Endothelial cell of umbilical vein (primary cell): ENCODE measurements at regions not wholly inside any gene's neighbourhood (a gene's known extent, or its start where the extent isn't known, plus 50 kb on each side); places are given as distances from the start of the nearest gene placed in this dataset.

ENCODE experiments used
- BruUV-seq: library from RNA; stranded (reverse); fragments of 400-500 nt; replicated peaks from 2 replicates; lab custom pipeline; 2021; lab: Mats Ljungman, UMichigan
- CTCF ChIA-PET: fragments of 300-600, 350-600 bp; sonication (Branson Sonifier 250); formaldehyde crosslinking; loops from one replicate; lab custom pipeline; 2021; ENCODE audit warnings: antibody characterized with exemption, inconsistent platforms; lab: Charles Lee
- POLR2A ChIA-PET: fragments of 300-600, 350-600 bp; sonication (Branson Sonifier 250); formaldehyde crosslinking; loops from one replicate; lab custom pipeline; 2021; ENCODE audit warnings: antibody characterized with exemption, inconsistent platforms; lab: Charles Lee
- DNase-seq: peaks from one replicate; pipeline ENCODE4 v3.0.0-alpha.2; 2011; ENCODE audit warnings: low read depth, low spot score
- FAIRE-seq: peaks from 2 replicates; lab custom pipeline; 2011; peaks lifted over from hg19 to GRCh38; lab: Jason Lieb, UNC
- H2AFZ ChIP-seq: 2 replicates; pipeline ENCODE4 v1.6.0; 2012; ENCODE audit warnings: low read depth, low read length, control low read depth, inconsistent platforms
- H3K27ac ChIP-seq: 2 replicates; pipeline ENCODE4 v1.5.1; 2011; ENCODE audit warnings: low read depth, mild to moderate bottlenecking, control low read depth, low read length, moderate library complexity; ENCODE audit not compliant: insufficient read depth
- H3K27me3 ChIP-seq, 2 experiments: 2 replicates each; pipeline versions ENCODE4 v1.6.0 to v1.6.1; 2011; ENCODE audit warnings: low read length in 2 of 2, mixed read lengths in 1 of 2; ENCODE audit not compliant: control insufficient read depth in 2 of 2, insufficient read depth in 2 of 2
- H3K36me3 ChIP-seq, 2 experiments: 2 replicates in 1 of 2; 3 replicates in 1 of 2; pipeline ENCODE4 v1.5.1; 2011; ENCODE audit warnings: low read length in 2 of 2, mild to moderate bottlenecking in 1 of 2, moderate library complexity in 1 of 2; ENCODE audit not compliant: control insufficient read depth in 2 of 2, insufficient read depth in 2 of 2; ENCODE audit errors: extremely low read depth in 1 of 2
- H3K4me1 ChIP-seq: 3 replicates; pipeline ENCODE4 v1.5.1; 2011; ENCODE audit warnings: mild to moderate bottlenecking, low read length; ENCODE audit not compliant: control insufficient read depth, insufficient read depth; ENCODE audit errors: extremely low read depth
- H3K4me2 ChIP-seq: 2 replicates; pipeline ENCODE4 v1.6.1; 2011; ENCODE audit warnings: low read length, control low read depth, mixed read lengths; ENCODE audit not compliant: insufficient read depth
- H3K4me3 ChIP-seq, 3 experiments: fragments of 200-600 bp in 1 of 3; sonication (generic), shearing (Covaris generic) in 1 of 3; replicated peaks in 1 of 3; 2 replicates each; pipeline ENCODE4 v1.5.1; 2011 to 2016; ENCODE audit warnings: control low read depth in 3 of 3, low read length in 3 of 3, mild to moderate bottlenecking in 2 of 3, inconsistent platforms in 1 of 3, low read depth in 1 of 3, moderate library complexity in 1 of 3; ENCODE audit not compliant: insufficient read depth in 1 of 3
- H3K79me2 ChIP-seq: 2 replicates; pipeline ENCODE4 v1.6.0; 2012; ENCODE audit warnings: low read length, inconsistent platforms; ENCODE audit not compliant: control insufficient read depth, insufficient read depth
- H3K9ac ChIP-seq: replicated peaks from 2 replicates; pipeline ENCODE3; 2011; ENCODE audit warnings: low read length, control low read depth; ENCODE audit not compliant: insufficient read depth; ENCODE audit errors: extremely low read depth
- H3K9me1 ChIP-seq: replicated peaks from 3 replicates; pipeline ENCODE4 v1.6.0; 2011; ENCODE audit warnings: mild to moderate bottlenecking, low read length; ENCODE audit not compliant: control insufficient read depth, insufficient read depth; ENCODE audit errors: extremely low read depth
- H3K9me3 ChIP-seq: replicated peaks from 2 replicates; pipeline ENCODE4 v1.5.1; 2012; ENCODE audit warnings: low read length, inconsistent platforms; ENCODE audit not compliant: control insufficient read depth, insufficient read depth
- H4K20me1 ChIP-seq: replicated peaks from 2 replicates; pipeline ENCODE3; 2011; ENCODE audit warnings: mild to moderate bottlenecking, low read length; ENCODE audit not compliant: control insufficient read depth, insufficient read depth; ENCODE audit errors: extremely low read depth
- EZH2 ChIP-seq: IDR thresholded peaks from 2 replicates; pipeline ENCODE4 v1.6.1; 2012; ENCODE audit warnings: borderline replicate concordance, low read depth, mild to moderate bottlenecking, moderate library complexity, low read length, inconsistent platforms; ENCODE audit not compliant: severe bottlenecking
- FOS ChIP-seq: IDR thresholded peaks from 2 replicates; pipeline ENCODE4 v1.6.1; 2011; ENCODE audit warnings: mild to moderate bottlenecking, low read length, moderate library complexity, borderline replicate concordance; ENCODE audit not compliant: insufficient read depth
- GATA2 ChIP-seq: IDR thresholded peaks from 2 replicates; pipeline ENCODE4 v1.7.0; 2011; ENCODE audit warnings: low read depth, mild to moderate bottlenecking, moderate library complexity, mixed read lengths, low read length; ENCODE audit not compliant: insufficient read length, insufficient read depth
- JUN ChIP-seq: IDR thresholded peaks from 2 replicates; pipeline ENCODE4 v1.6.1; 2011; ENCODE audit warnings: borderline replicate concordance, low read depth; ENCODE audit not compliant: insufficient read length, insufficient read depth
- MYC ChIP-seq: IDR thresholded peaks from one replicate; pipeline ENCODE4 v1.6.1; 2011; ENCODE audit warnings: mild to moderate bottlenecking, low read depth, low read length
- POLR2A ChIP-seq: IDR thresholded peaks from 2 replicates; pipeline ENCODE4 v1.6.1; 2012; ENCODE audit warnings: low read depth, mild to moderate bottlenecking, control low read depth, low read length
- POLR2AphosphoS5 ChIP-seq: IDR thresholded peaks from 2 replicates; pipeline ENCODE4 v1.6.1; 2012; ENCODE audit warnings: low read depth, mild to moderate bottlenecking, control low read depth, low read length, moderate library complexity; ENCODE audit not compliant: insufficient read depth
- dilution Hi-C: fragments of 300-500 bp; cut with MboI; formaldehyde crosslinking; loops from one replicate; pipeline ENCODE4 v1.15.0; 2019; ENCODE audit warnings: low sequenced_read_pairs; ENCODE audit not compliant: extremely low pct_ligation_motif_present
- intact Hi-C: fragments of 100-400 bp; cut with micrococcal nuclease; formaldehyde crosslinking; loops from one replicate; pipeline ENCODE4 v1.10.0; 2022
- TF ChIP-seq, protein P1 (sequence below), 2 donors: IDR thresholded peaks; 1 replicate in 1 of 2; 2 replicates in 1 of 2; pipeline ENCODE4 v1.5.1; 2011; ENCODE audit warnings: low read length in 2 of 2, mild to moderate bottlenecking in 2 of 2, moderate library complexity in 2 of 2, control low read depth in 1 of 2, inconsistent platforms in 1 of 2, low read depth in 1 of 2; ENCODE audit not compliant: insufficient read depth in 1 of 2; ENCODE audit errors: extremely low read depth in 1 of 2
- TF ChIP-seq, protein P2 (sequence below): IDR thresholded peaks from 2 replicates; pipeline ENCODE4 v1.6.1; 2011; ENCODE audit not compliant: insufficient read depth, insufficient read length

DNA sequence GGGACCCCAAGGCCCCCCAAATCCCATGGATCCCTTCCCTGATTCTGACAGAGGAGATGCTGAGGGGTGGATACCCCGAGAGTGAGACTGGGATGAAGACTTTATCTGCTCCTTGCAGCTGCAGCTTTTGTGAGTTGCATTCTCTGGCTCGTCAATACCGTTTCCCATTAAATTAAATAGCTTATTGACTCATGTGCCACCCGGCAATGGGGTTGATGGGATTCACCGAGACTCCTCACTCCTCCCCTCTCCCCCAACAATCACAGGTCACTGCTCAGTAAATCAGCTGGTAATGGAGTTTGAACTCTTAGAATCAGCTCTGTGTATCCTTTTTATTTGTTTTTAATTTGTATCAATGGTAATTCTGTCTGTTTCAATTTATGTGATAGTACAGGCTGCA lies 337.5 kb upstream of the PLXNA2 start:
- no peak for DNase-seq
- H3K4me1 ChIP-seq: no peaks in the 10 kb centered on the region
- dilution Hi-C loops (no loop called here), intact Hi-C loops (no loop called here)
- no peak overlapping the region for H3K27ac ChIP-seq
- H3K4me2 ChIP-seq: no peak overlapping the region
- no peaks in the 10 kb centered on the region for H3K27me3 ChIP-seq
- no peaks in the 10 kb centered on the region for H3K9me1 ChIP-seq
- no peak overlapping the region for H3K9ac ChIP-seq
- H2AFZ ChIP-seq: no peak overlapping the region
- POLR2A ChIA-PET: no interaction called here
- no peak overlapping the region for H3K4me3 ChIP-seq
- FAIRE-seq: no peak
- CTCF ChIA-PET: interaction anchor here (1.2 kb wide), 1 partner anchor 11 kb away, joined by 3 read pairs; no protein-coding TSS in a partner anchor
- no peaks in the 10 kb centered on the region for H4K20me1 ChIP-seq
- no TSS peak for BruUV-seq
- H3K79me2 ChIP-seq: no peaks in the 10 kb centered on the region
- TF ChIP-seq MYC (no peak), EZH2 (no peak), JUN (no peak), GATA2 (no peak), FOS (no peak), POLR2AphosphoS5 (no peak), POLR2A (no peak)
- TF ChIP-seq, protein P1, sequence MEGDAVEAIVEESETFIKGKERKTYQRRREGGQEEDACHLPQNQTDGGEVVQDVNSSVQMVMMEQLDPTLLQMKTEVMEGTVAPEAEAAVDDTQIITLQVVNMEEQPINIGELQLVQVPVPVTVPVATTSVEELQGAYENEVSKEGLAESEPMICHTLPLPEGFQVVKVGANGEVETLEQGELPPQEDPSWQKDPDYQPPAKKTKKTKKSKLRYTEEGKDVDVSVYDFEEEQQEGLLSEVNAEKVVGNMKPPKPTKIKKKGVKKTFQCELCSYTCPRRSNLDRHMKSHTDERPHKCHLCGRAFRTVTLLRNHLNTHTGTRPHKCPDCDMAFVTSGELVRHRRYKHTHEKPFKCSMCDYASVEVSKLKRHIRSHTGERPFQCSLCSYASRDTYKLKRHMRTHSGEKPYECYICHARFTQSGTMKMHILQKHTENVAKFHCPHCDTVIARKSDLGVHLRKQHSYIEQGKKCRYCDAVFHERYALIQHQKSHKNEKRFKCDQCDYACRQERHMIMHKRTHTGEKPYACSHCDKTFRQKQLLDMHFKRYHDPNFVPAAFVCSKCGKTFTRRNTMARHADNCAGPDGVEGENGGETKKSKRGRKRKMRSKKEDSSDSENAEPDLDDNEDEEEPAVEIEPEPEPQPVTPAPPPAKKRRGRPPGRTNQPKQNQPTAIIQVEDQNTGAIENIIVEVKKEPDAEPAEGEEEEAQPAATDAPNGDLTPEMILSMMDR (IDR thresholded peaks at IDR 0.05; ENCODE audit: extremely low read depth in 1 of 2, insufficient read depth in 1 of 2, low read depth in 1 of 2, low read length in 2 of 2): no peak
- TF ChIP-seq, protein P2, sequence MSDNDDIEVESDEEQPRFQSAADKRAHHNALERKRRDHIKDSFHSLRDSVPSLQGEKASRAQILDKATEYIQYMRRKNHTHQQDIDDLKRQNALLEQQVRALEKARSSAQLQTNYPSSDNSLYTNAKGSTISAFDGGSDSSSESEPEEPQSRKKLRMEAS: no peak
- H3K36me3 ChIP-seq: no peaks in the 10 kb centered on the region
- no peaks in the 10 kb centered on the region for H3K9me3 ChIP-seq
